Panc1 (cell line): ENCODE measurements at regions not wholly inside any gene's neighbourhood (a gene's known extent, or its start where the extent isn't known, plus 50 kb on each side); places are given as distances from the start of the nearest gene placed in this dataset.

Experiments
- ATAC-seq: fragments of 200-7000 bp; cut with Tn5 transposase; 2 replicates; pipeline ENCODE4 v1.9.1; 2020; ENCODE audit warnings: mild to moderate bottlenecking, moderate library complexity
- BruUV-seq: library from RNA; stranded (reverse); fragments of 400-500 nt; replicated peaks from 2 replicates; lab custom pipeline; 2021; lab: Mats Ljungman, UMichigan
- CTCF ChIA-PET: fragments of 300-600 bp; sonication (Branson Sonifier 250); formaldehyde crosslinking; loops from one replicate; lab custom pipeline; 2022; ENCODE audit warnings: antibody characterized with exemption; lab: Charles Lee
- POLR2A ChIA-PET: fragments of 300-600 bp; sonication (Branson Sonifier 250); formaldehyde crosslinking; loops from one replicate; lab custom pipeline; 2022; ENCODE audit warnings: antibody characterized with exemption; lab: Charles Lee
- DNase-seq: peaks from one replicate; pipeline ENCODE4 v3.0.0-alpha.2; 2010; ENCODE audit warnings: low read depth, low spot score
- H3K27ac ChIP-seq: 2 replicates; pipeline ENCODE4 v1.5.1; 2011; ENCODE audit warnings: mild to moderate bottlenecking, low read length, inconsistent platforms
- H3K27me3 ChIP-seq: fragments of 200-500 bp; sonication (Bioruptor generic); 2 replicates; pipeline ENCODE4 v1.6.0; 2014; ENCODE audit warnings: low read length, inconsistent platforms; ENCODE audit not compliant: control insufficient read depth, insufficient read depth
- H3K36me3 ChIP-seq: fragments of 200-500 bp; sonication (Bioruptor generic); 2 replicates; pipeline ENCODE4 v1.5.1; 2014; ENCODE audit warnings: inconsistent platforms, mild to moderate bottlenecking, low read length, moderate library complexity; ENCODE audit not compliant: control insufficient read depth, insufficient read depth
- H3K4me1 ChIP-seq: 2 replicates; pipeline ENCODE4 v1.5.1; 2011; ENCODE audit warnings: inconsistent platforms, mild to moderate bottlenecking, low read length, moderate library complexity; ENCODE audit not compliant: control insufficient read depth, insufficient read depth
- H3K4me3 ChIP-seq, 2 experiments: 2 replicates each; pipeline ENCODE4 v1.5.1; 2011 to 2012; ENCODE audit warnings: low read depth in 2 of 2, low read length in 2 of 2, mild to moderate bottlenecking in 2 of 2, inconsistent platforms in 1 of 2, moderate library complexity in 1 of 2
- H3K9me3 ChIP-seq: fragments of 200-500 bp; sonication (Bioruptor generic); 2 replicates; pipeline ENCODE4 v1.5.1; 2014; ENCODE audit warnings: low read depth, mild to moderate bottlenecking, inconsistent platforms, low read length, moderate library complexity; ENCODE audit not compliant: control insufficient read depth, insufficient read depth
- CTCF ChIP-seq: fragments of 450-650 bp; IDR thresholded peaks from 2 replicates; pipeline ENCODE4 v1.5.1; 2017; ENCODE audit warnings: mild to moderate bottlenecking
- POLR2AphosphoS5 ChIP-seq: IDR thresholded peaks from 2 replicates; pipeline ENCODE4 v1.6.1; 2012; ENCODE audit warnings: mild to moderate bottlenecking, low read depth, low read length, moderate library complexity
- REST ChIP-seq, 2 experiments: IDR thresholded peaks; 2 replicates each; pipeline ENCODE4 v1.6.1; 2011 to 2012; ENCODE audit warnings: low read depth in 2 of 2, control low read depth in 1 of 2, low read length in 1 of 2, mild to moderate bottlenecking in 1 of 2, moderate library complexity in 1 of 2; ENCODE audit not compliant: insufficient read depth in 1 of 2
- SIN3A ChIP-seq: IDR thresholded peaks from 2 replicates; pipeline ENCODE4 v1.6.1; 2012; ENCODE audit warnings: low read depth, mild to moderate bottlenecking, low read length, moderate library complexity, borderline replicate concordance; ENCODE audit not compliant: insufficient read depth
- TCF7L2 ChIP-seq: IDR thresholded peaks from 2 replicates; pipeline ENCODE4 v1.6.1; 2011; ENCODE audit warnings: mild to moderate bottlenecking, low read depth, low read length, inconsistent platforms
- in situ Hi-C: cut with HindIII; loops from 2 replicates; pipeline ENCODE4 v1.10.0; 2016; ENCODE audit warnings: low sequenced_read_pairs, low pct_unique_long_range_greater_than_20kb
- intact Hi-C: fragments of 100-400 bp; cut with micrococcal nuclease; formaldehyde crosslinking; loops from one replicate; pipeline ENCODE4 v1.10.0; 2022; ENCODE audit not compliant: unreplicated experiment

GRCh38 chr15:96700555-96700954 is 370.1 kb downstream of the NR2F2 start:
- no peaks in the 10 kb centered on the region; the same call in 1 of the 2 replicates for H3K36me3 ChIP-seq
- ChIA-PET CTCF (no interaction called here), POLR2A (no interaction called here)
- intact Hi-C loops, result no loop called here
- peaks cover 2% of the 10 kb centered on the region; the same call in 1 of the 2 replicates for H3K27me3 ChIP-seq
- no peaks in the 10 kb centered on the region for H3K4me1 ChIP-seq
- BruUV-seq, result no TSS peak
- no peak overlapping the region for H3K4me3 ChIP-seq
- no peak overlapping the region for H3K27ac ChIP-seq
- H3K9me3 ChIP-seq, result no peaks in the 10 kb centered on the region
- DNase-seq, result no peak
- TF ChIP-seq POLR2AphosphoS5 (no peak), SIN3A (no peak), CTCF (no peak), TCF7L2 (no peak), REST (IDR thresholded peaks at IDR 0.05; ENCODE audit: insufficient read depth in 1 of 2, low read depth in 2 of 2, low read length in 1 of 2) (no peak)
- in situ Hi-C loops, result no loop called here
- no peak for ATAC-seq

GRCh38 chr15:96701443-96701842 is 370.9 kb downstream of the NR2F2 start:
- Histone ChIP-seq H3K4me3 (no peak overlapping the region), H3K9me3 (no peaks in the 10 kb centered on the region), H3K27me3 (peaks cover 2% of the 10 kb centered on the region; the same call in 1 of the 2 replicates), H3K27ac (no peak overlapping the region), H3K4me1 (no peaks in the 10 kb centered on the region), H3K36me3 (no peaks in the 10 kb centered on the region; the same call in 1 of the 2 replicates)
- POLR2A ChIA-PET, result no interaction called here
- DNase-seq (no peak), ATAC-seq (no peak)
- CTCF ChIA-PET, result no interaction called here
- in situ Hi-C loops, result no loop called here
- intact Hi-C loops, result no loop called here
- TF ChIP-seq TCF7L2, result no peak
- no peak for TF ChIP-seq POLR2AphosphoS5
- no peak; the same call in 1 of the 2 replicates for TF ChIP-seq CTCF
- TF ChIP-seq SIN3A, result no peak
- TF ChIP-seq REST (IDR thresholded peaks at IDR 0.05; ENCODE audit: insufficient read depth in 1 of 2, low read depth in 2 of 2, low read length in 1 of 2), result no peak
- BruUV-seq, result no TSS peak
